Thyroid gland (tissue), 4 donors: ENCODE measurements at regions not wholly inside any gene's neighbourhood (a gene's known extent, or its start where the extent isn't known, plus 50 kb on each side); places are given as distances from the start of the nearest gene placed in this dataset.

ENCODE experiments used
- DNase-seq, 2 donors: peaks; one replicate each; pipeline ENCODE4 v3.0.0-alpha.2; 2019
- H3K27ac ChIP-seq, 3 donors: fragments of 200-600 bp; sonication (generic); 1 replicate in 2 of 3; 2 replicates in 1 of 3; pipeline ENCODE4 v1.5.1; 2016 to 2019; ENCODE audit warnings: mild to moderate bottlenecking in 1 of 3, moderate library complexity in 1 of 3
- H3K27me3 ChIP-seq: fragments of 200-600 bp; sonication (generic); one replicate; pipeline ENCODE4 v1.5.1; 2019
- H3K36me3 ChIP-seq, 2 donors: fragments of 200-600 bp; sonication (generic); one replicate each; pipeline ENCODE4 v1.5.1; 2016 to 2019
- H3K4me1 ChIP-seq, 2 donors: fragments of 200-600 bp; sonication (generic); one replicate each; pipeline ENCODE4 v1.5.1; 2017 to 2019
- H3K4me3 ChIP-seq, 3 donors: fragments of 200-600 bp; sonication (generic); replicated peaks in 1 of 3; 1 replicate in 2 of 3; 2 replicates in 1 of 3; pipeline ENCODE4 v1.5.1; 2016; ENCODE audit warnings: mild to moderate bottlenecking in 1 of 3
- H3K9me3 ChIP-seq: fragments of 200-600 bp; sonication (generic); one replicate; pipeline ENCODE4 v1.5.1; 2017
- POLR2A ChIP-seq, 2 donors: fragments of 450-650 bp; IDR thresholded peaks; one replicate each; pipeline ENCODE4 v1.6.1; 2017; ENCODE audit warnings: antibody characterized with exemption in 2 of 2, mild to moderate bottlenecking in 2 of 2, moderate library complexity in 1 of 2
- WGBS, 2 donors: methylation state at CpG; one replicate each; pipeline ENCODE4 v1.1.5; 2017; 5-methylcytosine and 5-hydroxymethylcytosine counted together
- intact Hi-C: fragments of 100-400 bp; cut with DNase I; formaldehyde crosslinking; loops from one replicate; pipeline ENCODE4 v1.15.1; 2023
- TF ChIP-seq, protein P1 (sequence below), 6 experiments: fragments of 200-600 bp in 3 of 6; fragments of 450-650 bp in 3 of 6; sonication (generic) in 3 of 6; IDR thresholded peaks; one replicate each; pipeline ENCODE4 v1.5.1; 2016 to 2019; ENCODE audit warnings: antibody characterized with exemption in 6 of 6, mild to moderate bottlenecking in 2 of 6, inconsistent platforms in 1 of 6, moderate library complexity in 1 of 6

DNA sequence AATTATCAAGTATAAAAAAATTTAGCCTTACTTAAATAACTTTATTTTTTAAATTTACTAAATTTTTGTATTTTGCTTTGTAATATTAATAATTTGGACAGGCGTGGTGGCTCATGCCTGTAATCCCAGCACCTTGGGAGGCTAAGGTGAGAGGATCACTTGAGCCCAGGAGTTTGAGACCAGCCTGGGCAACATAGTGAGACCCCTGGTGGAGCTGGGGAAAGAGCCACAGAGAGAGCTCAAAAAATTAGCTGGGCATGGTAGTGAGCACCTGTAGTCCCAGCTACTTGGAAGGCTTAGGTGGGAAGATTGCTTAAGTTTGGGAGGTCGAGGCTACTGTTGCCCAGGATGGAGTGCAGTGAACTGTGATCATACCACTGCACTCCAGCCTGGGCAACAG, 143.5 kb downstream of the B3GNT2 start:
- 68 to 72% methylated on average over 2 of the region's 2 CpGs for WGBS, 2 donors
- intact Hi-C loops, result no loop called here
- no peak for DNase-seq
- no peak overlapping the region for H3K4me3 ChIP-seq
- TF ChIP-seq POLR2A (IDR thresholded peaks at IDR 0.05), result no peak
- TF ChIP-seq, protein P1, sequence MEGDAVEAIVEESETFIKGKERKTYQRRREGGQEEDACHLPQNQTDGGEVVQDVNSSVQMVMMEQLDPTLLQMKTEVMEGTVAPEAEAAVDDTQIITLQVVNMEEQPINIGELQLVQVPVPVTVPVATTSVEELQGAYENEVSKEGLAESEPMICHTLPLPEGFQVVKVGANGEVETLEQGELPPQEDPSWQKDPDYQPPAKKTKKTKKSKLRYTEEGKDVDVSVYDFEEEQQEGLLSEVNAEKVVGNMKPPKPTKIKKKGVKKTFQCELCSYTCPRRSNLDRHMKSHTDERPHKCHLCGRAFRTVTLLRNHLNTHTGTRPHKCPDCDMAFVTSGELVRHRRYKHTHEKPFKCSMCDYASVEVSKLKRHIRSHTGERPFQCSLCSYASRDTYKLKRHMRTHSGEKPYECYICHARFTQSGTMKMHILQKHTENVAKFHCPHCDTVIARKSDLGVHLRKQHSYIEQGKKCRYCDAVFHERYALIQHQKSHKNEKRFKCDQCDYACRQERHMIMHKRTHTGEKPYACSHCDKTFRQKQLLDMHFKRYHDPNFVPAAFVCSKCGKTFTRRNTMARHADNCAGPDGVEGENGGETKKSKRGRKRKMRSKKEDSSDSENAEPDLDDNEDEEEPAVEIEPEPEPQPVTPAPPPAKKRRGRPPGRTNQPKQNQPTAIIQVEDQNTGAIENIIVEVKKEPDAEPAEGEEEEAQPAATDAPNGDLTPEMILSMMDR (IDR thresholded peaks at IDR 0.05), result no peak
- H3K27ac ChIP-seq, result no peak overlapping the region
- H3K9me3 ChIP-seq, result no peaks in the 10 kb centered on the region
- no peaks in the 10 kb centered on the region for H3K36me3 ChIP-seq
- H3K27me3 ChIP-seq, result no peaks in the 10 kb centered on the region
- peaks cover 0 to 20% of the 10 kb centered on the region in 2 donors for H3K4me1 ChIP-seq

- no peaks in the 10 kb centered on the region for H3K27me3 ChIP-seq
- no peaks in the 10 kb centered on the region for H3K9me3 ChIP-seq
- H3K4me3 ChIP-seq, result no peak overlapping the region
- no peak overlapping the region for H3K27ac ChIP-seq
- no peaks in the 10 kb centered on the region for H3K36me3 ChIP-seq
- intact Hi-C loops, result no loop called here
- no peak for DNase-seq
- TF ChIP-seq, protein P1 (IDR thresholded peaks at IDR 0.05), result no peak
- TF ChIP-seq POLR2A (IDR thresholded peaks at IDR 0.05), result no peak
- WGBS, 2 donors, result 88 to 89% methylated on average over 4 of the region's 4 CpGs
- peaks cover 0 to 16% of the 10 kb centered on the region in 2 donors for H3K4me1 ChIP-seq
Observed at GRCh38 chr2:62338111-62338510, 142.2 kb downstream of the B3GNT2 start.

DNA sequence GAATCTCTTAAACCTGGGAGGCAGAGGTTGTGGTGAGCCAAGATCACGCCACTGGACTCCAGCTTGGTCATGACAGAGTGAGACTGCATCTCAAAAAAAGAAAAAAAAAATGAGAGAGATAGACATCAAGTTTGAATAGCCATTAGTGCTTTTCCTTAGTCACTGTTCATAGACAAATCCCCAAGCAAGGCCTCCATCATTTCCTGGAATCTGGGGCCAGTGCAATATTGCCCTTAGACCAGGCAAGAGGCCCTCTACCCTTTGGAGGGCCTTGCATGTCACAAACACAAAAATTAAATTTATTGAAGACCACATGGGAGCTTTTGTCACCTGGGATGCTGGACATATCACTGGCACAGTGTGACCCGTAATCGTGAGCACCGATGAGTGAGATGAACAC, 141.5 kb downstream of the B3GNT2 start:
- Histone ChIP-seq H3K27ac (no peak overlapping the region), H3K36me3 (no peaks in the 10 kb centered on the region), H3K4me1 (peaks cover 4 to 16% of the 10 kb centered on the region in 2 donors), H3K27me3 (no peaks in the 10 kb centered on the region), H3K9me3 (no peaks in the 10 kb centered on the region), H3K4me3 (no peak overlapping the region)
- intact Hi-C loops, result no loop called here
- DNase-seq, result no peak
- 94 to 97% methylated on average over 4 of the region's 4 CpGs for WGBS, 2 donors
- TF ChIP-seq, protein P1 (IDR thresholded peaks at IDR 0.05), result no peak
- TF ChIP-seq POLR2A (IDR thresholded peaks at IDR 0.05), result no peak

DNA sequence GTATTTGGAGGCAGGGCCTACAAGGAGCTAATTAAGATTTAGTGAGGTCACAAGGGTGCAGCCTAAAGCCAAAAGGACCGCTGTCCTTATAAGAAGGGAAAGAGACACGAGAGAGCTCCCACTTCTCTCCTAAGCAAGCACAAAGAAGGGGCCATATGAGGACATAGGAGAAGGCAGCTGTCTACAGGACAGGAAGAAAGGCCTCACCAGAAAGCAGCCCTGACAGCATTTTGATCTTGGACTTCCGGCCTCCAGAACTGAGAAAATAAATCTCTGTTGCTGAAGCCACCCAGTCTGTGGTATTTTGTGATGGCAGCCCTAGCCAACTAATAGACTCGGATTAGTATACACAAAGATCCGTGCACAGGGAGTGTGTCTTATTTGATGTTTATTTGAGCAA, 139.7 kb downstream of the B3GNT2 start:
- H3K4me3 ChIP-seq, result no peak overlapping the region
- H3K27ac ChIP-seq, result no peak overlapping the region
- TF ChIP-seq, protein P1 (IDR thresholded peaks at IDR 0.05), result no peak
- no peak for TF ChIP-seq POLR2A (IDR thresholded peaks at IDR 0.05)
- DNase-seq, result no peak
- H3K4me1 ChIP-seq, result peaks cover 7 to 10% of the 10 kb centered on the region in 2 donors
- H3K27me3 ChIP-seq, result no peaks in the 10 kb centered on the region
- no peaks in the 10 kb centered on the region for H3K36me3 ChIP-seq
- WGBS, 2 donors, result 89 to 94% methylated on average over 5 of the region's 5 CpGs
- intact Hi-C loops, result no loop called here
- no peaks in the 10 kb centered on the region for H3K9me3 ChIP-seq

DNA sequence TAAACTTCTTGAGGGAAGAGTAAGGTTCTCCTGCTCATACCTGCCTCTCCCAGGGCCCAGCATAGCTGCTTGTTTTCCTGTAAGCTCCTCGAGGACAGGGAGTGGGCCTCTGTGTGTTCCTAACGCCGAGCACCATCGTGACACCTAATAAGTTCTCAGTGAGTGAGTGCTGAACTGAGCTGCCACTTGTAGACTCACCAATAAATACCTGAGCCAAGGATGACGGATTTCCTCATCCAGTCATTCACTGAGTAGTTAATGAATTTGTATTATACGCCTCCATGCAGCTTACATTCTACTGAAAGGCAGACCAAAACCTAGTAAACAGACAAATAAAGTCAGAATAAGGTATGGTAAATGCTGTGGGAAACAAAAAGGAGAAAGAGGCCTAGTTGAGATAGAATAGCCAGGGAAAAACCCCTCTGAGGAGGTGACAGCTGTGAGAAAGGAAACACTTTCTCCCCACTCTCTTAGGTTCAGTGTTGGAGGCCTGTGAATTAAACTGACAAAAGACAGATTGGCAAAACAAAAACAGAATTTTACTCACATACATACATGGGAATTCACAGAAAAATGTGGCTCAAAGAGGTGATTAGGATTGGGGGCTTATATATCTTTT, 138.6 kb downstream of the B3GNT2 start:
- Histone ChIP-seq H3K9me3 (no peaks in the 10 kb centered on the region), H3K36me3 (no peaks in the 10 kb centered on the region), H3K27me3 (no peaks in the 10 kb centered on the region), H3K27ac (peak overlapping the region; percentile 19 to 27 (median 21)), H3K4me1 (peaks cover 7 to 10% of the 10 kb centered on the region in 2 donors), H3K4me3 (no peak overlapping the region)
- DNase-seq, result no peak
- no peak for TF ChIP-seq POLR2A (IDR thresholded peaks at IDR 0.05)
- TF ChIP-seq, protein P1 (IDR thresholded peaks at IDR 0.05), result no peak
- intact Hi-C loops, result no loop called here
- WGBS, 2 donors, result 72 to 75% methylated on average over 6 of the region's 6 CpGs
